ENCODE measurements at regions not wholly inside any gene's neighbourhood (a gene's known extent, or its start where the extent isn't known, plus 50 kb on each side); places are given as distances from the start of the nearest gene placed in this dataset.
"Not testable (repeated sequence)": the region's sequence is repeated elsewhere in the genome, so short reads cannot be mapped to it uniquely, and the experiment has no call there.

DNA sequence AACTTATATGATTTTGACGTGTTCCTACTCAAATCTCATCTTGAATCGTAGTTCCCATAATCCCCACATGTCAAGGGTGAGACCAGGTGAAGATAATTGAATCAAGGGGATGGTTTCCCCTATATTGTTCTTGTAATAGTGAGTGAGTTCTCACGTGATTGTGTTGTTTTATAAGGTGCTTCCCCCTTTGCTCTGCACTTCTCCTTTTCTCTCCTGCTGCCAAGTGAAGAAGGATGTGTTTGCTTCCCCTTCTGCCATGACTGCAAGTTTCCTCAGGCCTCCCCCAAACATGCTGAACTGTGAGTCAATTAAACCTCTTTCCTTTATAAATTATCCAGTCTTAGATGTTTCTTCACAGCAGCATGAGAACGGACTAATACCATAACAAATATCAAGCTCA lies 83.2 kb downstream of the MANEA start:
- DNase-seq (ENCODE audit: low spot score) (no peak), FAIRE-seq (no peak)

DNA sequence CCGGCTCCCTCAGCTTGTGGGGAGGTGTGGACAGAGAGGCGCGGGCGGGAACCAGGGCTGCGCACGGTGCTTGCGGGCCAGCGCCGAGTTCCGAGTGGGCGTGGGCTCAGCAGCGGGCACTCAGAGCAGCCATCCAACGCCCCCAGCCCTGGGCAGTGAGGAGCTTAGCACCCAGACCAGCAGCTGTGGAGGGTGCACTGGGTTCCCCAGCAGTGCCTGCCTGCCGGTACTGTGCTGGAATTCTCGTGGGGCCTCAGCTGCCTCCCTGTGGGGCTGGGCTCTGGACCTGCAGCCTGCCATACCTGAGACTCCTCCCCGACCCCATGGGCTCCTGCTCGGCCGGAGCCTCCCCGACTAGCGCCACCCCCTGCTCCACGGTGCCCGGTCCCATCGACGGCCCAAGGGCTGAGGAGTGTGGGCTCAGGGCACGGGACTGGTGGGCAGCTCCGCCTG lies 92.7 kb downstream of the MANEA start:
- DNase-seq (ENCODE audit: low spot score) (no peak), FAIRE-seq (no peak)

- DNase-seq (ENCODE audit: low spot score) (no peak), FAIRE-seq (no peak)
Observed at GRCh38 chr6:95676011-95676628, 98.8 kb downstream of the MANEA start.

DNA sequence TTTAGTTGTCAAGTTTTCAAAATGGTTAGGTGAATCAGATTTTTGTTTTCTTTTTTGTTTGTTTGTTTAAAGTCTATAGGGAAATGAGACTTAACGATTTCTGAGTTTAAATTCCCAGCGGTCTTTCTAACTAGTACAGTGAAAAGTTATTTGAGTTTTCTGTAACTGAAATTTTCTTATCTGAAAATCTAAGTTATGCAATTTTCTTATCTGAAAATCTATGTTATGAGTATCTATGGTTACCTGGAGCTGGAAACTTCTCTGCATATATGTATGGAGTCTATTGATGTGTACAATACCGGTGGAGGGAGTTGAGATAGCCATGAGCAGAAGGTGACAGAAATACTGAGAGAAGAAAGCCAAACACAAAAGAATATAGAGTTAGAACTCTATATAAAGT lies 102.6 kb downstream of the MANEA start:
- no peak for FAIRE-seq
- DNase-seq (ENCODE audit: low spot score): no peak

- DNase-seq (ENCODE audit: low spot score): no peak
- no peak for FAIRE-seq
Observed at GRCh38 chr6:95681736-95682135, 104.4 kb downstream of the MANEA start.

GRCh38 chr6:95682476-95682875 lies 105.1 kb downstream of the MANEA start:
- DNase-seq (ENCODE audit: low spot score) (no peak), FAIRE-seq (no peak)

DNA sequence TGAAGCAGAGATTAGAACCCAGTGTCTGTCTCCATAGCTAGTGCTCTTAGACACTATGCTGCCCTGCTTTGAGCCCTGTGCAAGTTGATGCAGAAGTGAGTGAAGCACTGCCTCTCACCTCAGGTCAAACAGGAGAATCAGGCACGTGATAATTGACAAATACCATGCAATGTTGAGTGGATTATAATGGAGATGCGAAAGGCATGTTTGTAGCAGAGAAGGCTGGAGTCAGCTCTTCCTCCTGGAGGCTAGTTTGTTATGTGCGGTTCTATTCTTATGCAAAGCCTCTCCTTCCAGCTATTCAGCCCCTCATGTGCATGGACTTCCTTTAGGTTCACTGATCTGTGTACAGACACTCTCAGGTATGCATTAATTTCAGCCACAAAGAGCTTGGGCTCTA lies 108.5 kb downstream of the MANEA start:
- FAIRE-seq: no peak
- DNase-seq (ENCODE audit: low spot score): no peak

- DNase-seq (ENCODE audit: low spot score) (no peak), FAIRE-seq (no peak)
Observed at GRCh38 chr6:95686272-95686671, 108.9 kb downstream of the MANEA start.

DNA sequence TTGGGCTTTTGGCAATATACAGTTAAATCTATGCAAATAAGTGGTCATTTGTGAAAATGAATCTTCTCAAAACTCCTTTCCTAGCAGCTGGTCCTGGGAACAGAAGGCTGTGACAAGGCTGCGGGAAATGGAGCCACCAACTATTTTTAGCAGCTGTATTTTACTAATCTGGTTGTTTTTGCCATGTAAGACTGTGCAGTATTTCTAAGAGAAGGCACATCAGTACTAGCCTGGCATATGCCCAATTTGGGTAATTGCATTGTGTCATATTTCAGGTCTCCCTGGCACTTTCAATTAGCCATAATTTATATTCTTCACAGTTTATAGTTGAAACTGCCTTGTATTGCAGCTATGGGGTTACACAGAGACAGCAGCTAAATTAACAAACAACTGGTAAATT lies 109.6 kb downstream of the MANEA start:
- no peak for DNase-seq (ENCODE audit: low spot score)
- no peak for FAIRE-seq

DNA sequence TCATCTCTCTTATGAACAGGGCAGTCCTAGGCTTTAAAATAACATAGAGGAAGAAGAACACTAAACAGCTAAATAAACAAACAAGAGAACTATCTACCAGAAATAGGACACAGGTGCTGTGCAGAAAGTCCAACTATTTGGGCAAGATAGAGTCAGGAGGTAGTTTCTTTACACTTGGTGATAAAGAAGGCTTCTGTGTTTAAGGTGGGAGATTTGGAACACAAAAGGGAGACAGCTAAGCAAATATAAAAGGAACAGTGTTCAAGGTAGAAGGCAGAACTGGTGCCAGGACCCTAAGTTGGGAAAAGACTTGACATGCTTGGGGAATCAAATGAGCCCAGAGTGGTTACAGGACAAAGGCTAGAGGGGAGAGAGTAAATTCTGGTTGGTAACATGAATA lies 110.5 kb downstream of the MANEA start:
- FAIRE-seq: no peak
- no peak for DNase-seq (ENCODE audit: low spot score)

GRCh38 chr6:95690328-95690727 lies 113.0 kb downstream of the MANEA start:
- no peak for DNase-seq (ENCODE audit: low spot score)
- no peak for FAIRE-seq

DNA sequence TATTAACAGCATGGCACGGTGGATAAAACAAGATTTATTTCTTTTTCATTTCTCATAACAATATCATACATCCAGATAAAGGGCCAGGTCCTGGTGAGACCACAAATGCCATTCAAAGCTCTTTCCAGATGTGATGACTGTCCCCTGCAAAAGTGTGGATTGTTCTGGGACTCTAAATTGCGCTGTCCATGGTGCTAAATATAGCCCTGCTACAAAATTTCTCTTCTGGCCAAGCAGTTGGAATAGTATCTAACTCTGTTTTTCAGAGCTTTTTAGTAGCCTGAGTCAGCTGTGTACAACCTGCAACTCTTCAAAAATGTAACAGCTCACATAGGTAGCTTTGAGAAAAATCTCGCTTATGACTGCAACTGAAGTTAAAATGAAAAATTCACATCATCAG lies 115.8 kb downstream of the MANEA start:
- DNase-seq (ENCODE audit: low spot score) (peak; percentile 4), FAIRE-seq (no peak)

GRCh38 chr6:95698271-95698670 lies 120.9 kb downstream of the MANEA start:
- DNase-seq (ENCODE audit: low spot score) (no peak), FAIRE-seq (no peak)

- FAIRE-seq (no peak), DNase-seq (ENCODE audit: low spot score) (no peak)
Observed at GRCh38 chr6:95723638-95724037, 146.3 kb downstream of the MANEA start.

DNA sequence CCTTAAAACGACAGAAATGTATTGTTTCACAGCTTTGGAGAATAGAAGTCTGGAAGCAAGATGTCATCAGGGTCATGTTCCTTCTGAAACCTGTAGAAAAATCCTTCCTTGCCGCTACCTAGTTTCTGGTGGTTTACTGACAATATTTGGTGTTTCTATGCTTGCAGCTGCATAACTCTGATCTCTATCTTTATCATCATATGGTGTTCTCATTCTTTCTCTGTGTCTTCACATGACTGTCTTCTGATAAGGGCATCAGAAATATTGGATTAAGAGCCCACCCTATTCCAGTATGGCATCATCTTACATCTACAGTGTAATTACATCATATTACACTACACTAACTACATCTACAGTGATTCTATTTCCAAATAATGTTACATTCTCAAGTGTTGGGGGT lies 148.0 kb downstream of the MANEA start:
- FAIRE-seq (no peak), DNase-seq (ENCODE audit: low spot score) (no peak)

DNA sequence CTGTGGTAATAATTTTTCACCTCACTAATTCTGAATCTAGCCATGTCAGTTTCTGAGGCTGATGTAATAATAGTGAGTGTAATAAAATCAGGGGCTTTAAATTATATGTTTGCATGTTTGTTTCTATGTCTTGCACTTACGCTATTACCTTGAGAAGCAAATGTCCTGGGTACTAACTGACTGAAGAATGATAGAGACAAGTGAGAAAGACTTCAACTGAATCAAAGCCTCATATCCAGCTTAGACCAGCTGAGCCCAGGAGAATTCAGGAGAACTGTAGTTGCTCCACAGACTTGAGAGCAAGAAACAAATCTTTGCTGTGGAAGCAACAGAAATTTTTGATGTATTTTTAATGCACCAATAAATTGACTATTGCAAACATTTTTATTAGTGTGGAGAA lies 162.8 kb downstream of the MANEA start:
- no peak for FAIRE-seq
- no peak for DNase-seq (ENCODE audit: low spot score)

DNA sequence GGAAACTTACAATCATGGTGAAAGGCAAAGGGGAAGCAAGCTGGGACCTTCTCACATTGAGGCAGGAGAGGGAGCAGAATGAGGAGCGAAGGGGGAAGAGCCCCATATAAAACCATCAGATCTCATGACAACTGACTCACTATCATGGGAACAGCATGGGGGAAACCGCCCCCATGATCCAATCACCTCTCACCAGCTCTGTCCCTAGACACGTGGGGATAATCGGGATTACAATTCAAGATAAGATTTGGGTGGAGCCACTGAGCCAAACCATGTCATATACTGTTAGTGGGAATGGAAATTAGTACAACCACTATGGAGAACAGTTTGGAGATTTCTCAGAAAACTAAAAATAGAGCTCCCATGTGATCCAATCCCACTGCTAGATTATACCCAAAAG lies 163.7 kb downstream of the MANEA start:
- FAIRE-seq: no peak

GRCh38 chr6:95742767-95743289 lies 165.5 kb downstream of the MANEA start:
- DNase-seq (ENCODE audit: low spot score) (no peak), FAIRE-seq (no peak)

More for the DNA sequence above, 163.7 kb downstream of the MANEA start:
- DNase-seq (ENCODE audit: low spot score): no peak

GRCh38 chr6:95743591-95743990 lies 166.3 kb downstream of the MANEA start:
- FAIRE-seq: no peak
- no peak for DNase-seq (ENCODE audit: low spot score)

DNA sequence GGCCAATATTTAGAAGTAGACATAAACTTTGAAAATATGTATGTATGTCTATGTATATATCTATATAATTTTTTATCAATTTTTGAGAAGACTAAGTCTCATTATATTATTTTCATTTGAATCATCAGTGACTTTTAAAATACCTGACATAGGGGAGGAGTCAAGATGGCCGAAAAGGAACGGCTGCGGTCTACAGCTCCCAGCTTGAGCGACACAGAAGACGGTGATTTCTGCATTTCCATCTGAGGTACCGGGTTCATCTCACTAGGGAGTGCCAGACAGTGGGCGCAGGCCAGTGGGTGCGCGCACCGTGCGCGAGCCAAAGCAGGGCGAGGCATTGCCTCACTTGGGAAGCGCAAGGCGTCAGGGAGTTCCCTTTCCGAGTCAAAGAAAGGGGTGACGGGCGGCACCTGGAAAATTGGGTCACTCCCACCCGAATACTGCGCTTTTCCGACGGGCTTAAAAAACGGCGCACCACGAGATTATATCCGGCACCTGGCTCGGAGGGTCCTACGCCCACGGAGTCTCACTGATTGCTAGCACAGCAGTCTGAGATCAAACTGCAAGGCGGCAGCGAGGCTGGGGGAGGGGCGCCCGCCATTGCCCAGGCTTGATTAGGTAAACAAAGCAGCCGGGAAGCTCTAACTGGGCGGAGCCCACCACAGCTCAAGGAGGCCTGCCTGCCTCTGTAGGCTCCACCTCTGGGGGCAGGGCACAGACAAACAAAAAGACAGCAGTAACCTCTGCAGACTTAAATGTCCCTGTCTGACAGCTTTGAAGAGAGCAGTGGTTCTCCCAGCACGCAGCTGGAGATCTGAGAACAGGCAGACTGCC lies 181.1 kb downstream of the MANEA start:
- DNase-seq (ENCODE audit: low spot score); FAIRE-seq: not testable (repeated sequence)

- no peak for DNase-seq (ENCODE audit: low spot score)
- FAIRE-seq: no peak
Observed at GRCh38 chr6:95767897-95768463, 190.6 kb downstream of the MANEA start.

GRCh38 chr6:95768539-95768938 lies 191.2 kb downstream of the MANEA start:
- no peak for DNase-seq (ENCODE audit: low spot score)
- FAIRE-seq: no peak
